HepG2 (cell line): ENCODE measurements at regions not wholly inside any gene's neighbourhood (a gene's known extent, or its start where the extent isn't known, plus 50 kb on each side); places are given as distances from the start of the nearest gene placed in this dataset.

ENCODE experiments used
- ATAC-seq: fragments of 200-7000 bp; cut with Tn5 transposase; 3 replicates; pipeline ENCODE4 v1.9.1; 2020; ENCODE audit warnings: mild to moderate bottlenecking, moderate library complexity
- BruUV-seq: library from RNA; stranded (reverse); fragments of 400-500 nt; replicated peaks from 2 replicates; lab custom pipeline; 2021; lab: Mats Ljungman, UMichigan
- CTCF ChIA-PET: fragments of 300-600 bp; formaldehyde crosslinking; extraction: SDS; loops from one replicate; lab custom pipeline; 2021; ENCODE audit warnings: low total read pairs, inconsistent platforms, low intra/inter-chr PET ratio; lab: Yijun Ruan, JAX
- POLR2A ChIA-PET: fragments of 350-600 bp; sonication (Branson Sonifier 250); formaldehyde crosslinking; loops from one replicate; lab custom pipeline; 2020; ENCODE audit warnings: antibody characterized with exemption, inconsistent platforms; lab: Yijun Ruan, JAX
- DNase-seq: peaks from one replicate; pipeline ENCODE4 v3.0.0-alpha.2; 2015; ENCODE audit warnings: low spot score
- FAIRE-seq: peaks from 3 replicates; lab custom pipeline; 2011; peaks lifted over from hg19 to GRCh38; lab: Jason Lieb, UNC
- H2AFZ ChIP-seq: one replicate; pipeline ENCODE4 v1.6.1; 2011; ENCODE audit warnings: low read length, inconsistent platforms
- H3K27ac ChIP-seq: fragments of 300-600 bp; 3 replicates; pipeline ENCODE4 v1.8.0; 2011; ENCODE audit warnings: mixed run types, mild to moderate bottlenecking, mixed read lengths, low read length, inconsistent platforms; ENCODE audit not compliant: insufficient read depth; ENCODE audit errors: extremely low read length
- H3K27me3 ChIP-seq, 2 experiments: fragments of 200-600 bp in 1 of 2; 2 replicates in 1 of 2; 3 replicates in 1 of 2; pipeline versions ENCODE4 v1.6.0 to v1.8.0; 2011; ENCODE audit warnings: low read length in 2 of 2, mild to moderate bottlenecking in 2 of 2, moderate library complexity in 2 of 2, inconsistent platforms in 1 of 2; ENCODE audit not compliant: insufficient read depth in 2 of 2, control insufficient read depth in 1 of 2
- H3K36me3 ChIP-seq, 2 experiments: fragments of 200-600 bp in 1 of 2; replicated peaks in 1 of 2; 2 replicates in 1 of 2; 3 replicates in 1 of 2; pipeline versions ENCODE4 v1.5.1 to v1.8.0; 2011; ENCODE audit warnings: low read length in 2 of 2, inconsistent platforms in 1 of 2; ENCODE audit not compliant: insufficient read depth in 2 of 2, control insufficient read depth in 1 of 2
- H3K4me1 ChIP-seq: 2 replicates; pipeline ENCODE4 v1.5.1; 2012; ENCODE audit warnings: low read length, inconsistent platforms; ENCODE audit not compliant: insufficient read depth
- H3K4me2 ChIP-seq: 2 replicates; pipeline ENCODE4 v1.6.0; 2011; ENCODE audit warnings: low read depth, low read length, inconsistent platforms
- H3K4me3 ChIP-seq, 3 experiments: fragments of 200-600 bp in 1 of 3; sonication (generic), shearing (Covaris generic) in 1 of 3; replicated peaks in 1 of 3; 2 replicates each; pipeline ENCODE4 v1.5.1; 2011 to 2016; ENCODE audit warnings: low read length in 3 of 3, inconsistent platforms in 2 of 3, low read depth in 2 of 3, mild to moderate bottlenecking in 2 of 3, control low read depth in 1 of 3, mixed read lengths in 1 of 3; ENCODE audit not compliant: insufficient read depth in 1 of 3
- H3K79me2 ChIP-seq: one replicate; pipeline ENCODE4 v1.6.1; 2011; ENCODE audit warnings: low read length, inconsistent platforms; ENCODE audit not compliant: insufficient read depth
- H3K9ac ChIP-seq: 2 replicates; pipeline ENCODE4 v1.6.0; 2011; ENCODE audit warnings: mild to moderate bottlenecking, low read depth, low read length, inconsistent platforms; ENCODE audit not compliant: insufficient read depth
- H3K9me3 ChIP-seq: 2 replicates; pipeline ENCODE4 v1.5.1; 2012; ENCODE audit warnings: mild to moderate bottlenecking, low read length
- H4K20me1 ChIP-seq: 2 replicates; pipeline ENCODE4 v1.6.0; 2011; ENCODE audit warnings: inconsistent platforms, mild to moderate bottlenecking, low read length, moderate library complexity; ENCODE audit not compliant: insufficient read depth
- BORCS8-MEF2B ChIP-seq: sonication (generic); formaldehyde crosslinking; IDR thresholded peaks from 2 replicates; pipeline ENCODE4 v1.8.0; 2022; ENCODE audit warnings: mild to moderate bottlenecking, missing genetic modification reagents
- CC2D1A ChIP-seq: sonication (generic); formaldehyde crosslinking; IDR thresholded peaks from 2 replicates; pipeline ENCODE4 v1.8.1; 2023; ENCODE audit warnings: mild to moderate bottlenecking, missing genetic modification reagents
- HOXA9 ChIP-seq: sonication (generic); formaldehyde crosslinking; IDR thresholded peaks from 2 replicates; pipeline ENCODE4 v1.8.1; 2022; ENCODE audit warnings: missing genetic modification reagents, mild to moderate bottlenecking, moderate library complexity, borderline replicate concordance
- IKZF4 ChIP-seq: sonication (generic); formaldehyde crosslinking; IDR thresholded peaks from 2 replicates; pipeline ENCODE4 v1.5.1; 2020; ENCODE audit warnings: borderline replicate concordance, mild to moderate bottlenecking, low read depth, missing genetic modification reagents; ENCODE audit errors: not compliant biosample characterization
- KDM1A ChIP-seq: IDR thresholded peaks from 2 replicates; pipeline ENCODE4 v1.6.1; 2016; ENCODE audit warnings: missing compliant biosample characterization
- NFRKB ChIP-seq: fragments of 450-650 bp; IDR thresholded peaks from 2 replicates; pipeline ENCODE4 v1.6.1; 2017
- PITX1 ChIP-seq: sonication (generic); formaldehyde crosslinking; IDR thresholded peaks from 2 replicates; pipeline ENCODE4 v1.5.1; 2020; ENCODE audit warnings: mild to moderate bottlenecking, missing genetic modification reagents
- POLR2AphosphoS5 ChIP-seq: IDR thresholded peaks from 2 replicates; pipeline ENCODE4 v1.6.1; 2012; ENCODE audit warnings: low read depth, low read length
- REPIN1 ChIP-seq: sonication (generic); formaldehyde crosslinking; IDR thresholded peaks from 2 replicates; pipeline ENCODE4 v1.8.0; 2022; ENCODE audit warnings: missing genetic modification reagents, low read depth, mild to moderate bottlenecking, borderline replicate concordance
- RFXAP ChIP-seq: sonication (generic); formaldehyde crosslinking; IDR thresholded peaks from 2 replicates; pipeline ENCODE4 v1.4.0; 2020; ENCODE audit warnings: missing genetic modification reagents, borderline replicate concordance
- SIN3B ChIP-seq: fragments of 150-350 bp; IDR thresholded peaks from 2 replicates; pipeline ENCODE4 v1.6.1; 2014; ENCODE audit warnings: low read length
- SOX5 ChIP-seq: IDR thresholded peaks from 2 replicates; pipeline ENCODE4 v1.6.1; 2016; ENCODE audit warnings: borderline replicate concordance
- SP5 ChIP-seq: IDR thresholded peaks from 2 replicates; pipeline ENCODE4 v1.6.1; 2016; ENCODE audit warnings: low read depth, borderline replicate concordance
- TCF7L2 ChIP-seq: IDR thresholded peaks from 2 replicates; pipeline ENCODE4 v1.6.1; 2011; ENCODE audit warnings: mild to moderate bottlenecking, low read depth, low read length, moderate library complexity
- TFAP4 ChIP-seq: sonication (generic); IDR thresholded peaks from 2 replicates; pipeline ENCODE4 v1.6.1; 2016; ENCODE audit warnings: low read depth, borderline replicate concordance
- U2AF2 ChIP-seq: fragments of 200-400 bp; formaldehyde crosslinking; IDR thresholded peaks from 2 replicates; pipeline ENCODE4 v1.6.1; 2017; ENCODE audit warnings: low read depth, mild to moderate bottlenecking, low read length
- ZFP36 ChIP-seq: fragments of 150-350 bp; IDR thresholded peaks from 2 replicates; pipeline ENCODE4 v1.6.1; 2018; ENCODE audit warnings: borderline replicate concordance, low read length, low read depth; ENCODE audit not compliant: partially characterized antibody
- ZNF747 ChIP-seq: sonication (generic); formaldehyde crosslinking; IDR thresholded peaks from 2 replicates; pipeline ENCODE4 v1.8.1; 2023; ENCODE audit warnings: missing genetic modification reagents, mild to moderate bottlenecking, borderline replicate concordance
- WGBS: methylation state at CpG from one replicate; pipeline ENCODE4 v1.1.6; 2017; ENCODE audit warnings: low lambda C conversion rate; 5-methylcytosine and 5-hydroxymethylcytosine counted together
- in situ Hi-C: cut with HindIII; loops from 2 replicates; pipeline ENCODE4 v1.10.0; 2017; ENCODE audit warnings: low pct_unique_long_range_greater_than_20kb; ENCODE audit not compliant: extremely low pct_ligation_motif_present
- intact Hi-C: fragments of 100-400 bp; cut with micrococcal nuclease; formaldehyde crosslinking; loops from one replicate; pipeline ENCODE4 v1.10.0; 2022; ENCODE audit not compliant: unreplicated experiment
- TF ChIP-seq, protein P1 (sequence below), 2 experiments: fragments of 450-650 bp in 1 of 2; sonication (generic) in 1 of 2; formaldehyde crosslinking; IDR thresholded peaks; 2 replicates each; pipeline versions ENCODE4 v1.5.0 to v1.8.0; 2020 to 2022; ENCODE audit warnings: mild to moderate bottlenecking in 1 of 2, missing genetic modification reagents in 1 of 2
- TF ChIP-seq, protein P2 (sequence below): sonication (generic); formaldehyde crosslinking; IDR thresholded peaks from 2 replicates; pipeline ENCODE4 v1.8.0; 2022; ENCODE audit warnings: missing genetic modification reagents, mild to moderate bottlenecking, borderline replicate concordance

GRCh38 chr15:25207369-25207768 is 231.5 kb downstream of the UBE3A start:
- no peaks in the 10 kb centered on the region for H3K4me1 ChIP-seq
- TF ChIP-seq NFRKB (no peak), KDM1A (no peak), ZNF747 (no peak), REPIN1 (CRISPR knock-in tag) (no peak), PITX1 (CRISPR knock-in tag) (no peak), RFXAP (CRISPR knock-in tag) (no peak), U2AF2 (no peak)
- CTCF ChIA-PET: no interaction called here
- H3K27ac ChIP-seq: no peak overlapping the region
- intact Hi-C loops (no loop called here), in situ Hi-C loops (no loop called here)
- H3K27me3 ChIP-seq: no peaks in the 10 kb centered on the region
- no peak overlapping the region for H3K9ac ChIP-seq
- no peak overlapping the region for H3K4me3 ChIP-seq
- POLR2A ChIA-PET: no interaction called here
- no TSS peak for BruUV-seq
- DNase-seq (no peak), FAIRE-seq (no peak), ATAC-seq (no peak)
- 74% methylated on average over 4 of the region's 5 CpGs for WGBS
- peaks cover 99% of the 10 kb centered on the region for H3K9me3 ChIP-seq
- no peaks in the 10 kb centered on the region for H3K36me3 ChIP-seq
- H3K79me2 ChIP-seq: no peaks in the 10 kb centered on the region
- H3K4me2 ChIP-seq: no peak overlapping the region
- H4K20me1 ChIP-seq: no peaks in the 10 kb centered on the region
- H2AFZ ChIP-seq: no peak overlapping the region

GRCh38 chr15:25208735-25209134 is 230.1 kb downstream of the UBE3A start:
- H3K9me3 ChIP-seq: peaks cover 100% of the 10 kb centered on the region
- TF ChIP-seq ZFP36: no peak
- no peak for TF ChIP-seq BORCS8-MEF2B (CRISPR knock-in tag)
- no peak for TF ChIP-seq TCF7L2
- TF ChIP-seq, protein P1, sequence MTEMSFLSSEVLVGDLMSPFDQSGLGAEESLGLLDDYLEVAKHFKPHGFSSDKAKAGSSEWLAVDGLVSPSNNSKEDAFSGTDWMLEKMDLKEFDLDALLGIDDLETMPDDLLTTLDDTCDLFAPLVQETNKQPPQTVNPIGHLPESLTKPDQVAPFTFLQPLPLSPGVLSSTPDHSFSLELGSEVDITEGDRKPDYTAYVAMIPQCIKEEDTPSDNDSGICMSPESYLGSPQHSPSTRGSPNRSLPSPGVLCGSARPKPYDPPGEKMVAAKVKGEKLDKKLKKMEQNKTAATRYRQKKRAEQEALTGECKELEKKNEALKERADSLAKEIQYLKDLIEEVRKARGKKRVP (CRISPR knock-in tag; IDR thresholded peaks at IDR 0.05): no peak
- TF ChIP-seq POLR2AphosphoS5: no peak
- TF ChIP-seq SOX5 (CRISPR knock-in tag): no peak
- TF ChIP-seq IKZF4 (CRISPR knock-in tag): no peak
- TF ChIP-seq SP5 (CRISPR knock-in tag): no peak
- TF ChIP-seq, protein P2, sequence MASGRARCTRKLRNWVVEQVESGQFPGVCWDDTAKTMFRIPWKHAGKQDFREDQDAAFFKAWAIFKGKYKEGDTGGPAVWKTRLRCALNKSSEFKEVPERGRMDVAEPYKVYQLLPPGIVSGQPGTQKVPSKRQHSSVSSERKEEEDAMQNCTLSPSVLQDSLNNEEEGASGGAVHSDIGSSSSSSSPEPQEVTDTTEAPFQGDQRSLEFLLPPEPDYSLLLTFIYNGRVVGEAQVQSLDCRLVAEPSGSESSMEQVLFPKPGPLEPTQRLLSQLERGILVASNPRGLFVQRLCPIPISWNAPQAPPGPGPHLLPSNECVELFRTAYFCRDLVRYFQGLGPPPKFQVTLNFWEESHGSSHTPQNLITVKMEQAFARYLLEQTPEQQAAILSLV (CRISPR knock-in tag): no peak
- TF ChIP-seq CC2D1A (CRISPR knock-in tag): no peak
- TF ChIP-seq HOXA9 (CRISPR knock-in tag): no peak
- no peak for TF ChIP-seq SIN3B
- TF ChIP-seq TFAP4: no peak

More at GRCh38 chr15:25208735-25209134, 230.1 kb downstream of the UBE3A start:
- 0% methylated on average over 1 of the region's 7 CpGs for WGBS
- Histone ChIP-seq H3K79me2 (no peaks in the 10 kb centered on the region), H3K27ac (no peak overlapping the region), H3K4me3 (no peak overlapping the region), H3K4me2 (no peak overlapping the region), H3K4me1 (no peaks in the 10 kb centered on the region), H2AFZ (no peak overlapping the region), H3K9ac (no peak overlapping the region), H4K20me1 (no peaks in the 10 kb centered on the region), H3K27me3 (no peaks in the 10 kb centered on the region), H3K36me3 (no peaks in the 10 kb centered on the region)
- FAIRE-seq: no peak
- ChIA-PET POLR2A (no interaction called here), CTCF (no interaction called here)
- BruUV-seq: no TSS peak
- no peak for ATAC-seq
- in situ Hi-C loops: no loop called here
- DNase-seq: no peak
- intact Hi-C loops: no loop called here
